WTC11 (cell line): ENCODE measurements at regions not wholly inside any gene's neighbourhood (a gene's known extent, or its start where the extent isn't known, plus 50 kb on each side); places are given as distances from the start of the nearest gene placed in this dataset.

ENCODE experiments used
- ATAC-seq: fragments of 200-7000 bp; cut with Tn5 transposase; 2 replicates; pipeline ENCODE4 v1.10.0; 2021; ENCODE audit warnings: mild to moderate bottlenecking, moderate library complexity
- CTCF ChIA-PET: fragments of 300-600 bp; sonication (Branson Sonifier 250); formaldehyde crosslinking; loops from one replicate; lab custom pipeline; 2021; ENCODE audit warnings: antibody characterized with exemption; lab: Charles Lee
- POLR2A ChIA-PET: fragments of 350-600 bp; sonication (Branson Sonifier 250); formaldehyde crosslinking; loops from one replicate; lab custom pipeline; 2021; ENCODE audit warnings: antibody characterized with exemption; lab: Charles Lee
- DNase-seq: peaks from one replicate; pipeline ENCODE4 v3.0.0; 2021; ENCODE audit warnings: low spot score
- H3K27ac Mint-ChIP-seq: 2 replicates; pipeline ENCODE4 v1.8.0; 2021; ENCODE audit warnings: mixed read lengths
- H3K27me3 Mint-ChIP-seq: 2 replicates; pipeline ENCODE4 v1.8.0; 2021; ENCODE audit warnings: low read depth, mild to moderate bottlenecking, moderate library complexity, mixed read lengths
- H3K36me3 Mint-ChIP-seq: 2 replicates; pipeline ENCODE4 v1.8.0; 2021; ENCODE audit warnings: mixed read lengths
- H3K4me1 Mint-ChIP-seq: 2 replicates; pipeline ENCODE4 v1.8.0; 2022; ENCODE audit warnings: mixed read lengths
- H3K4me3 Mint-ChIP-seq: 2 replicates; pipeline ENCODE4 v1.8.0; 2021; ENCODE audit warnings: mild to moderate bottlenecking, moderate library complexity, mixed read lengths
- H3K9me3 Mint-ChIP-seq: 2 replicates; pipeline ENCODE4 v1.8.0; 2021; ENCODE audit warnings: mixed read lengths
- AR ChIP-seq: fragments of 250-450 bp; sonication (Bioruptor Pico); IDR thresholded peaks from 2 replicates; pipeline ENCODE4 v1.9.0; 2021; ENCODE audit warnings: mild to moderate bottlenecking
- ATF2 ChIP-seq: sonication (generic); formaldehyde crosslinking; IDR thresholded peaks from 2 replicates; pipeline ENCODE4 v1.8.1; 2022; ENCODE audit warnings: low read depth, missing genetic modification reagents, borderline replicate concordance
- CTCF ChIP-seq: fragments of 200-600 bp; IDR thresholded peaks from 2 replicates; pipeline ENCODE4 v1.8.0; 2022; ENCODE audit warnings: antibody characterized with exemption
- E2F5 ChIP-seq: sonication (generic); formaldehyde crosslinking; IDR thresholded peaks from 2 replicates; pipeline ENCODE4 v1.8.1; 2022; ENCODE audit warnings: mild to moderate bottlenecking, moderate library complexity, missing genetic modification reagents
- HMGXB4 ChIP-seq: sonication (generic); formaldehyde crosslinking; IDR thresholded peaks from 2 replicates; pipeline ENCODE4 v1.8.1; 2023; ENCODE audit warnings: mild to moderate bottlenecking, moderate library complexity, missing genetic modification reagents
- IRF1 ChIP-seq: sonication (generic); formaldehyde crosslinking; IDR thresholded peaks from 2 replicates; pipeline ENCODE4 v1.8.0; 2023; ENCODE audit warnings: missing genetic modification reagents
- MLX ChIP-seq: sonication (generic); formaldehyde crosslinking; IDR thresholded peaks from 2 replicates; pipeline ENCODE4 v1.8.1; 2023; ENCODE audit warnings: mild to moderate bottlenecking, missing genetic modification reagents, moderate library complexity
- MXD4 ChIP-seq: fragments of 250-450 bp; sonication (Bioruptor Pico); IDR thresholded peaks from 2 replicates; pipeline ENCODE4 v1.8.0; 2021; ENCODE audit warnings: mild to moderate bottlenecking, moderate library complexity, borderline replicate concordance
- NFYB ChIP-seq: sonication (generic); formaldehyde crosslinking; conservative IDR thresholded peaks from 2 replicates; pipeline ENCODE4 v1.8.0; 2022; ENCODE audit warnings: low read depth, missing genetic modification reagents
- PRDM15 ChIP-seq: sonication (generic); formaldehyde crosslinking; IDR thresholded peaks from 2 replicates; pipeline ENCODE4 v1.8.0; 2022; ENCODE audit warnings: missing genetic modification reagents
- RORB ChIP-seq: fragments of 250-450 bp; sonication (Bioruptor Pico); IDR thresholded peaks from 2 replicates; pipeline ENCODE4 v1.9.0; 2021; ENCODE audit warnings: mild to moderate bottlenecking
- TCF7 ChIP-seq: sonication (generic); formaldehyde crosslinking; IDR thresholded peaks from 2 replicates; pipeline ENCODE4 v1.8.0; 2022; ENCODE audit warnings: mild to moderate bottlenecking, low read depth, missing genetic modification reagents, moderate library complexity
- TEAD1 ChIP-seq: sonication (generic); formaldehyde crosslinking; IDR thresholded peaks from 2 replicates; pipeline ENCODE4 v1.8.0; 2022; ENCODE audit warnings: mild to moderate bottlenecking, missing genetic modification reagents
- ZNF263 ChIP-seq: sonication (generic); formaldehyde crosslinking; IDR thresholded peaks from 2 replicates; pipeline ENCODE4 v1.8.1; 2022; ENCODE audit warnings: low read depth, mild to moderate bottlenecking, moderate library complexity, missing genetic modification reagents
- ZNF425 ChIP-seq: fragments of 250-450 bp; sonication (Bioruptor Pico); conservative IDR thresholded peaks from 2 replicates; pipeline ENCODE4 v1.9.0; 2021; ENCODE audit warnings: mild to moderate bottlenecking

- H3K27ac Mint-ChIP-seq: no peak overlapping the region
- H3K9me3 Mint-ChIP-seq: peaks cover 4% of the 10 kb centered on the region; the same call in 1 of the 2 replicates
- H3K27me3 Mint-ChIP-seq: no peaks in the 10 kb centered on the region
- peaks cover 10% of the 10 kb centered on the region for H3K4me1 Mint-ChIP-seq
- TF ChIP-seq PRDM15 (CRISPR knock-in tag) (no peak), TCF7 (CRISPR knock-in tag) (no peak), TEAD1 (CRISPR knock-in tag) (no peak), CTCF (no peak), MLX (CRISPR knock-in tag) (no peak), ZNF263 (no peak), HMGXB4 (CRISPR knock-in tag) (no peak), E2F5 (CRISPR knock-in tag) (no peak)
- TF ChIP-seq, all 79 proteins: peak for 0
- POLR2A ChIA-PET: interaction anchor here (0.6 kb wide), 1 partner anchor 984 kb away, joined by 7 read pairs; no protein-coding TSS in a partner anchor
- Mint-ChIP-seq H3K36me3 (no peaks in the 10 kb centered on the region), H3K4me3 (no peak overlapping the region)
- ATAC-seq: no peak
- CTCF ChIA-PET: interaction anchor here (1.4 to 1.6 kb wide), 3 partner anchors 101 to 194 kb away, joined by 3 to 6 read pairs (median 5); no protein-coding TSS in a partner anchor
- DNase-seq: no peak
Measured at GRCh38 chr1:168443899-168444298, 99.9 kb downstream of the XCL2 start.

GRCh38 chr1:168443356-168443755 lies 100.4 kb downstream of the XCL2 start:
- no peak overlapping the region for H3K27ac Mint-ChIP-seq
- H3K36me3 Mint-ChIP-seq: no peaks in the 10 kb centered on the region
- DNase-seq (no peak), ATAC-seq (no peak)
- peaks cover 10% of the 10 kb centered on the region for H3K4me1 Mint-ChIP-seq
- H3K4me3 Mint-ChIP-seq: no peak overlapping the region
- TF ChIP-seq RORB (CRISPR knock-in tag): no peak
- TF ChIP-seq IRF1 (CRISPR knock-in tag): no peak
- no peak for TF ChIP-seq E2F5 (CRISPR knock-in tag)
- TF ChIP-seq ATF2 (CRISPR knock-in tag): no peak
- TF ChIP-seq NFYB (CRISPR knock-in tag): no peak
- no peak for TF ChIP-seq ZNF425 (CRISPR knock-in tag)
- TF ChIP-seq MXD4 (CRISPR knock-in tag): no peak
- TF ChIP-seq AR: no peak
- ChIA-PET POLR2A (no interaction called here), CTCF (interaction anchor here (1.4 to 1.6 kb wide), 3 partner anchors 101 to 194 kb away, joined by 3 to 6 read pairs (median 5); no protein-coding TSS in a partner anchor)
- H3K27me3 Mint-ChIP-seq: no peaks in the 10 kb centered on the region
- H3K9me3 Mint-ChIP-seq: peaks cover 4% of the 10 kb centered on the region; the same call in 1 of the 2 replicates
